SK-N-MC (cell line): ENCODE measurements at regions not wholly inside any gene's neighbourhood (a gene's known extent, or its start where the extent isn't known, plus 50 kb on each side); places are given as distances from the start of the nearest gene placed in this dataset.

Experiments
- EZH2 ChIP-seq: fragments of 200-600 bp; sonication (generic); IDR thresholded peaks from one replicate; pipeline ENCODE4 v1.6.1; 2017; ENCODE audit warnings: antibody characterized with exemption
- POLR2AphosphoS5 ChIP-seq: IDR thresholded peaks from 2 replicates; pipeline ENCODE4 v1.6.1; 2012; ENCODE audit warnings: mild to moderate bottlenecking, low read depth, low read length, borderline replicate concordance

DNA sequence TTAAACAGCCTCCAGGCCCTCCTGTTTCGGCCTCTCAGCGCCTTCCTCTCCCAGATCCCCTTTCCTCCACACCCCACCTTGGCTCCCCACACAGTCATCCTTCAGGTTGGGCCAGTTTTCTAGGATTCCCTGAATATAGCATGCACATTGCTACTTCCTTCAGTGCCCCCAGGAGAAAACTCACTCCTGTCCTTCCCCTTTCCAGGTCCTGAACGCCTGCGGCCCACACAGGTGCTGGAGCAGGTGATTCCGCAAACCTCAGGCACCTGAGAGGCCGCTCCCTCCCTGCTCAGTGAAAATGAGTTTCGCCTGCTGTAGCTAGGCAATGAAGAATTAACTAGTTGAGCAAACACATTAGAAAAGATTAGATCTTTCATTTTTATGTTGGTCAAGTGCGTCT, 185.0 kb downstream of the MED10 start:
- TF ChIP-seq EZH2 (no peak), POLR2AphosphoS5 (no peak)
